ENCODE measurements at regions not wholly inside any gene's neighbourhood (a gene's known extent, or its start where the extent isn't known, plus 50 kb on each side); places are given as distances from the start of the nearest gene placed in this dataset.

- no peak overlapping the region for H3K9ac ChIP-seq
- in situ Hi-C loops (cut with MboI) = no loop called here
Measured at GRCh38 chr5:167011196-167011595, 1280.2 kb upstream of the WWC1 start.

DNA sequence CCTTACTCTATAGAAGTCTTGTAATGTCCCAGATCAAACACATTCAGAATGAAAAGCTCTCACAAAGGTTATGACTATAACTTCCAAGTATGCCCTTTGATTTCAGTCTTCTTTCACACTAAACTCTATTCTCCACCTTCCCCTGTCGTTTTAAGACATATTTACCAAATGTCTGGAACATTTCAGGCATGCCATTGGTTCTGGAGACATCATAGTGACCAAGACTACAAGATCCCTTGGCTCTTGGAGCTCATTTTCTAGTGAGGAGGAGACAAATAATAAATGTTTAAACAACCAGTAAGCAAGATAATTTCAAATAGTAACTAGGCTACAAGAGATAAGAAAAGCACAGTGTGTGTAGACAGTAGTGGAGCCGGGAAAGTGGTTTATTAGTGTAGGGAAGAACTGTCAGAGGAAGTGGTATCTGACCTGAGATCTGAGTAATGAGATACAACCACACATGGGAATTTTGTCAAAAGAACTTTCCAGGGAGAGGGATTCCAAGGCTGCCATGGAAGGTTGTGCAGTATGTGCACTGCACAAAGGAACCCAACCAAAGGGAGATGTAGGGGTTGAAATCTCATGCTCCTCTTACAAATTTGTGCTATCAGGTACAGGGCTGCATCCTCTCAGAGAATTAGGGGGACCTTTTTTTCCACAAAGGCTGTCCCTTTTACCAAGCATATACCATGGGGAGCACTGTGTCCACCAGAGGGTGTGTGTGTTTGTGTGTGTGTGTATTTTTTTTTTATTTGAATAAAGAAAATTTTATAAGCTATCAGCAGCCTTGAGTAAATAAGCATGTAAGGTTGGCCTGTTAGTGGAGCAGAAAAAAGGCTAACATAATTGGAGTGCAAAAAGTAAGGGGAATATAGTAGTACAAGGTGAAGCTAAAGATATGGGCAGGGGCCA lies 1279.1 kb upstream of the WWC1 start:
- no peak overlapping the region for H3K27ac ChIP-seq
- no peak overlapping the region for H3K9ac ChIP-seq
- no peaks in the 10 kb centered on the region for H3F3A ChIP-seq (ENCODE audit: insufficient read depth)
- H3K4me3 ChIP-seq = no peak overlapping the region
- H3K36me3 ChIP-seq (ENCODE audit: low read depth) = no peaks in the 10 kb centered on the region
- no peaks in the 10 kb centered on the region for H4K20me1 ChIP-seq (ENCODE audit: insufficient read depth)
- no peaks in the 10 kb centered on the region for H3K4me1 ChIP-seq (ENCODE audit: insufficient read depth)
- H2AFZ ChIP-seq = no peak overlapping the region
- no peaks in the 10 kb centered on the region for H3K27me3 ChIP-seq (replicated peaks; ENCODE audit: insufficient read depth)
- 2 to 5% methylated on average over 2 of the region's 2 CpGs for WGBS, 2 experiments (ENCODE audit: low coverage in 1 of 2, low lambda C conversion rate in 2 of 2, missing lambda C conversion rate in 2 of 2)
- TF ChIP-seq EZH2 (IDR thresholded peaks at IDR 0.05; ENCODE audit: insufficient read depth, poor library complexity, severe bottlenecking) (no peak), EZH2phosphoT487 (IDR thresholded peaks at IDR 0.05; ENCODE audit: insufficient read depth, low read depth) (no peak)
- in situ Hi-C loops (cut with MboI) = no loop called here
- H3K4me2 ChIP-seq (ENCODE audit: unreplicated experiment) = no peak overlapping the region
- no peaks in the 10 kb centered on the region for H3K9me3 ChIP-seq (ENCODE audit: low read depth)
- H3K9me2 ChIP-seq (ENCODE audit: insufficient read depth) = no peaks in the 10 kb centered on the region
- no peak for DNase-seq
- no peaks in the 10 kb centered on the region for H3K79me2 ChIP-seq (ENCODE audit: insufficient read depth)

More at GRCh38 chr5:167011196-167011595, 1280.2 kb upstream of the WWC1 start:
- WGBS, 2 experiments (ENCODE audit: low coverage in 1 of 2, low lambda C conversion rate in 2 of 2, missing lambda C conversion rate in 2 of 2) = 0 to 7% methylated on average over 2 of the region's 2 CpGs
- Histone ChIP-seq H3K79me2 (ENCODE audit: insufficient read depth) (no peaks in the 10 kb centered on the region), H3K9me2 (ENCODE audit: insufficient read depth) (no peaks in the 10 kb centered on the region), H3K9me3 (ENCODE audit: low read depth) (no peaks in the 10 kb centered on the region), H2AFZ (no peak overlapping the region), H3K36me3 (ENCODE audit: low read depth) (no peaks in the 10 kb centered on the region), H3K4me2 (ENCODE audit: unreplicated experiment) (no peak overlapping the region), H3F3A (ENCODE audit: insufficient read depth) (no peaks in the 10 kb centered on the region), H3K27ac (no peak overlapping the region), H3K4me3 (no peak overlapping the region), H3K27me3 (replicated peaks; ENCODE audit: insufficient read depth) (no peaks in the 10 kb centered on the region), H4K20me1 (ENCODE audit: insufficient read depth) (no peaks in the 10 kb centered on the region), H3K4me1 (ENCODE audit: insufficient read depth) (no peaks in the 10 kb centered on the region)
- no peak for DNase-seq
- no peak for TF ChIP-seq EZH2phosphoT487 (IDR thresholded peaks at IDR 0.05; ENCODE audit: insufficient read depth, low read depth)

DNA sequence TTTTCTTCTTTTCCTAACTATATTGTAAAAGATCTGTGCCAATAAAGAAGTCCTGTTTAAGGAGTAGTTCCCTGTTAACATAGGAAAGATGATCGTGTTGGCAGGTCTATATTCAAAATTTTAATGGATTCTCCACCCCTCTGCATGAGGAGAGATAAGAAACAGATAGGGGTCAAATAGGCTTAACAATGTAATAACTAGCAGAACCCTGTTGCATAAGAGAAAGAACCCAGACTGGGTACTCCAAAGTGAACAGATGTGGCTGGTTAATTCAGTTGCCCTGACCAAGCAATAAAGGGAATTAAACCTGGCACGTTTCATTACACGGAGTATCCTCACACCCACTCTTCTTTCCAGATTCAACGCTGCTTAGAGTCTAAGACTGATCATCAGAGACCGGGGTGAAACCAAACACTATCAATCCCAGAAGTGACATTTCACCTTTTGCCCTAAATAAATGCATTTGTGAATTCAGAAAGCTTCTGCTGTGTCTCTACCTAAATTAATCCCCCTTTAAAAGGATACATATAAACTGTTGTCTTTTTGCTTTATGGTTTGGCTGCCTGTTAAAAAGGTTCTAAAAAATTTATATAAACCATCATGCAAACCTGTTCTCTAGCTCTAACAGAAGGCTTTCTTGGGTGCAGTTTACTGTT lies 1276.9 kb upstream of the WWC1 start:
- TF ChIP-seq EZH2 (IDR thresholded peaks at IDR 0.05; ENCODE audit: insufficient read depth, poor library complexity, severe bottlenecking) (no peak), EZH2phosphoT487 (IDR thresholded peaks at IDR 0.05; ENCODE audit: insufficient read depth, low read depth) (no peak)
- 2 to 3% methylated on average over 5 of the region's 5 CpGs for WGBS, 2 experiments (ENCODE audit: low coverage in 1 of 2, low lambda C conversion rate in 2 of 2, missing lambda C conversion rate in 2 of 2)
- Histone ChIP-seq H2AFZ (no peak overlapping the region), H3K9ac (no peak overlapping the region), H3K9me2 (ENCODE audit: insufficient read depth) (no peaks in the 10 kb centered on the region), H3F3A (ENCODE audit: insufficient read depth) (no peaks in the 10 kb centered on the region), H3K27me3 (replicated peaks; ENCODE audit: insufficient read depth) (no peaks in the 10 kb centered on the region), H3K9me3 (ENCODE audit: low read depth) (no peaks in the 10 kb centered on the region), H3K4me1 (ENCODE audit: insufficient read depth) (no peaks in the 10 kb centered on the region), H3K4me3 (no peak overlapping the region), H3K27ac (no peak overlapping the region), H3K79me2 (ENCODE audit: insufficient read depth) (no peaks in the 10 kb centered on the region), H3K4me2 (ENCODE audit: unreplicated experiment) (no peak overlapping the region), H3K36me3 (ENCODE audit: low read depth) (no peaks in the 10 kb centered on the region), H4K20me1 (ENCODE audit: insufficient read depth) (no peaks in the 10 kb centered on the region)
- in situ Hi-C loops (cut with MboI) = no loop called here
- DNase-seq = no peak

DNA sequence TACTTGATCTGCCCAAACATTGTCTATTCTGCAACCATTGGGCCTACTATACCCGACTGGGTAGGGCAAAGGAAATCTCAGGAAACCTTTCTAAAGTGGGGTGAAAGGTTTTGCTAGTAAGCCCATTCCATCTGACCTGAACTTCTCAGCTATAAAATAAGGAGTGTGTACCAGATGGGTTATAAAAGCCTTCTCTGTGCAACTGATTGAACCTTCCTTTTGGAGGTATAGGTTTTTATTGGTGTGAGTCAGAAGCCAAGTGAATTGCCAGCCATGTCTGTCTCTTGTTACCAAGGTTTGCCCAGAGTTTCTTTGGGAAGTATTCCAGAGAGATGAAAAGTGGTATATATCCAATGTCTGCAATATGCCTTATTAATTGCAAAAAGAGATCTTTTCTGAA lies 1271.0 kb upstream of the WWC1 start:
- H3K79me2 ChIP-seq (ENCODE audit: insufficient read depth) = no peaks in the 10 kb centered on the region
- TF ChIP-seq EZH2phosphoT487 (IDR thresholded peaks at IDR 0.05; ENCODE audit: insufficient read depth, low read depth) (no peak), EZH2 (IDR thresholded peaks at IDR 0.05; ENCODE audit: insufficient read depth, poor library complexity, severe bottlenecking) (no peak)
- H3K9ac ChIP-seq = no peak overlapping the region
- no peak overlapping the region for H3K4me3 ChIP-seq
- H3K9me2 ChIP-seq (ENCODE audit: insufficient read depth) = no peaks in the 10 kb centered on the region
- H3K27me3 ChIP-seq (replicated peaks; ENCODE audit: insufficient read depth) = no peaks in the 10 kb centered on the region
- H3F3A ChIP-seq (ENCODE audit: insufficient read depth) = no peaks in the 10 kb centered on the region
- H3K4me2 ChIP-seq (ENCODE audit: unreplicated experiment) = no peak overlapping the region
- no peak for DNase-seq
- H3K4me1 ChIP-seq (ENCODE audit: insufficient read depth) = no peaks in the 10 kb centered on the region
- in situ Hi-C loops (cut with MboI) = no loop called here
- H3K27ac ChIP-seq = no peak overlapping the region
- H2AFZ ChIP-seq = no peak overlapping the region
- no peaks in the 10 kb centered on the region for H4K20me1 ChIP-seq (ENCODE audit: insufficient read depth)
- H3K9me3 ChIP-seq (ENCODE audit: low read depth) = no peaks in the 10 kb centered on the region
- 0 to 5% methylated on average over 1 of the region's 1 CpG for WGBS, 2 experiments (ENCODE audit: low coverage in 1 of 2, low lambda C conversion rate in 2 of 2, missing lambda C conversion rate in 2 of 2)
- no peaks in the 10 kb centered on the region for H3K36me3 ChIP-seq (ENCODE audit: low read depth)
